Thyroid gland (tissue), 4 donors: ENCODE measurements at regions not wholly inside any gene's neighbourhood (a gene's known extent, or its start where the extent isn't known, plus 50 kb on each side); places are given as distances from the start of the nearest gene placed in this dataset.
A peak's percentile ranks its signal among the peaks of the same experiment; 100 is the strongest.

Source experiments
- DNase-seq, 2 donors: peaks; one replicate each; pipeline ENCODE4 v3.0.0-alpha.2; 2019
- H3K27ac ChIP-seq, 3 donors: fragments of 200-600 bp; sonication (generic); 1 replicate in 2 of 3; 2 replicates in 1 of 3; pipeline ENCODE4 v1.5.1; 2016 to 2019; ENCODE audit warnings: mild to moderate bottlenecking in 1 of 3, moderate library complexity in 1 of 3
- H3K27me3 ChIP-seq: fragments of 200-600 bp; sonication (generic); one replicate; pipeline ENCODE4 v1.5.1; 2019
- H3K36me3 ChIP-seq, 2 donors: fragments of 200-600 bp; sonication (generic); one replicate each; pipeline ENCODE4 v1.5.1; 2016 to 2019
- H3K4me1 ChIP-seq, 2 donors: fragments of 200-600 bp; sonication (generic); one replicate each; pipeline ENCODE4 v1.5.1; 2017 to 2019
- H3K4me3 ChIP-seq, 3 donors: fragments of 200-600 bp; sonication (generic); replicated peaks in 1 of 3; 1 replicate in 2 of 3; 2 replicates in 1 of 3; pipeline ENCODE4 v1.5.1; 2016; ENCODE audit warnings: mild to moderate bottlenecking in 1 of 3
- H3K9me3 ChIP-seq: fragments of 200-600 bp; sonication (generic); one replicate; pipeline ENCODE4 v1.5.1; 2017
- CTCF ChIP-seq, 6 experiments: fragments of 200-600 bp in 3 of 6; fragments of 450-650 bp in 3 of 6; sonication (generic) in 3 of 6; IDR thresholded peaks; one replicate each; pipeline ENCODE4 v1.5.1; 2016 to 2019; ENCODE audit warnings: antibody characterized with exemption in 6 of 6, mild to moderate bottlenecking in 2 of 6, inconsistent platforms in 1 of 6, moderate library complexity in 1 of 6
- POLR2A ChIP-seq, 2 donors: fragments of 450-650 bp; IDR thresholded peaks; one replicate each; pipeline ENCODE4 v1.6.1; 2017; ENCODE audit warnings: antibody characterized with exemption in 2 of 2, mild to moderate bottlenecking in 2 of 2, moderate library complexity in 1 of 2
- whole genome bisulfite sequencing, 2 donors: methylation state at CpG; one replicate each; pipeline ENCODE4 v1.1.5; 2017; 5-methylcytosine and 5-hydroxymethylcytosine counted together
- intact Hi-C: fragments of 100-400 bp; cut with DNase I; formaldehyde crosslinking; loops from one replicate; pipeline ENCODE4 v1.15.1; 2023

GRCh38 chrX:68901519-68901918 is 72.7 kb downstream of the EFNB1 start:
- Histone ChIP-seq H3K9me3 (no peaks in the 10 kb centered on the region), H3K4me1 (no peaks in the 10 kb centered on the region), H3K27me3 (no peaks in the 10 kb centered on the region), H3K36me3 (no peaks in the 10 kb centered on the region), H3K4me3 (no peak overlapping the region), H3K27ac (no peak overlapping the region)
- intact Hi-C loops: no loop called here
- TF ChIP-seq POLR2A (IDR thresholded peaks at IDR 0.05): no peak
- no peak for TF ChIP-seq CTCF (IDR thresholded peaks at IDR 0.05)
- WGBS, 2 donors: 49 to 74% methylated on average over 2 to 3 of the region's 3 CpGs
- DNase-seq: no peak

GRCh38 chrX:68898598-68898997 is 69.8 kb downstream of the EFNB1 start:
- no peaks in the 10 kb centered on the region for H3K27me3 ChIP-seq
- intact Hi-C loops: no loop called here
- no peak for DNase-seq
- H3K27ac ChIP-seq: no peak overlapping the region
- H3K36me3 ChIP-seq: no peaks in the 10 kb centered on the region
- H3K4me3 ChIP-seq: no peak overlapping the region
- TF ChIP-seq POLR2A (IDR thresholded peaks at IDR 0.05): no peak
- TF ChIP-seq CTCF (IDR thresholded peaks at IDR 0.05): no peak
- WGBS, 2 donors: 86 to 91% methylated on average over 2 to 8 of the region's 8 CpGs
- H3K9me3 ChIP-seq: no peaks in the 10 kb centered on the region
- H3K4me1 ChIP-seq: peaks cover 0 to 12% of the 10 kb centered on the region in 2 donors

- H3K4me1 ChIP-seq: peaks cover 0 to 12% of the 10 kb centered on the region in 2 donors
- H3K4me3 ChIP-seq: no peak overlapping the region
- 79 to 89% methylated on average over 4 to 5 of the region's 8 CpGs for WGBS, 2 donors
- no peaks in the 10 kb centered on the region for H3K36me3 ChIP-seq
- intact Hi-C loops: no loop called here
- no peak for DNase-seq
- no peak overlapping the region for H3K27ac ChIP-seq
- no peak for TF ChIP-seq CTCF (IDR thresholded peaks at IDR 0.05)
- TF ChIP-seq POLR2A (IDR thresholded peaks at IDR 0.05): no peak
- no peaks in the 10 kb centered on the region for H3K27me3 ChIP-seq
- H3K9me3 ChIP-seq: no peaks in the 10 kb centered on the region
Observed at GRCh38 chrX:68897118-68897945, 68.5 kb downstream of the EFNB1 start.

GRCh38 chrX:68896581-68896980 is 67.8 kb downstream of the EFNB1 start:
- Histone ChIP-seq H3K36me3 (no peaks in the 10 kb centered on the region), H3K4me1 (peaks cover 0 to 12% of the 10 kb centered on the region in 2 donors), H3K27me3 (no peaks in the 10 kb centered on the region), H3K4me3 (no peak overlapping the region), H3K27ac (no peak overlapping the region), H3K9me3 (no peaks in the 10 kb centered on the region)
- intact Hi-C loops: no loop called here
- TF ChIP-seq CTCF (IDR thresholded peaks at IDR 0.05) (no peak), POLR2A (IDR thresholded peaks at IDR 0.05) (no peak)
- WGBS, 2 donors: 79 to 92% methylated on average over 6 of the region's 6 CpGs
- no peak for DNase-seq

- no peak for TF ChIP-seq POLR2A (IDR thresholded peaks at IDR 0.05)
- TF ChIP-seq CTCF (IDR thresholded peaks at IDR 0.05): no peak
- Histone ChIP-seq H3K36me3 (no peaks in the 10 kb centered on the region), H3K9me3 (no peaks in the 10 kb centered on the region), H3K27me3 (no peaks in the 10 kb centered on the region), H3K4me3 (no peak overlapping the region), H3K4me1 (peaks cover 0 to 12% of the 10 kb centered on the region in 2 donors), H3K27ac (peak overlapping the region; percentile 37 to 63 (median 51))
- WGBS, 2 donors: 70 to 71% methylated on average over 1 to 2 of the region's 5 CpGs
- DNase-seq: peak in 1 of 2 donors; percentile 5
- intact Hi-C loops: no loop called here
Observed at GRCh38 chrX:68895778-68896177, 67.0 kb downstream of the EFNB1 start.
